Mammary epithelial cell (primary cell): ENCODE measurements at regions not wholly inside any gene's neighbourhood (a gene's known extent, or its start where the extent isn't known, plus 50 kb on each side); places are given as distances from the start of the nearest gene placed in this dataset.

ENCODE experiments used
- CTCF ChIP-seq, 2 donors: IDR thresholded peaks in 1 of 2; conservative IDR thresholded peaks in 1 of 2; 2 replicates each; pipeline ENCODE4 v1.5.1; 2011 to 2012; ENCODE audit warnings: inconsistent platforms in 2 of 2, low read length in 2 of 2, mild to moderate bottlenecking in 2 of 2, control low read depth in 1 of 2, low read depth in 1 of 2; ENCODE audit not compliant: insufficient read depth in 1 of 2; ENCODE audit errors: extremely low read depth in 1 of 2
- EZH2 ChIP-seq: IDR thresholded peaks from 2 replicates; pipeline ENCODE4 v1.6.1; 2012; ENCODE audit warnings: low read length, inconsistent platforms, borderline replicate concordance

- TF ChIP-seq CTCF (conservative IDR thresholded peaks at IDR 0.05 in 1 of 2, IDR thresholded peaks at IDR 0.05 in 1 of 2; ENCODE audit: extremely low read depth in 1 of 2, insufficient read depth in 1 of 2, low read depth in 1 of 2, low read length in 2 of 2) (no peak), EZH2 (no peak)
These were observed 189.0 kb upstream of the BLID start for GRCh38 chr11:122304973-122305372.
